LHCN-M2 (cell line): ENCODE measurements at regions not wholly inside any gene's neighbourhood (a gene's known extent, or its start where the extent isn't known, plus 50 kb on each side); places are given as distances from the start of the nearest gene placed in this dataset.
"Not testable (repeated sequence)": the region's sequence is repeated elsewhere in the genome, so short reads cannot be mapped to it uniquely, and the experiment has no call there.

ENCODE experiments used
- DNase-seq: peaks from one replicate; pipeline ENCODE4 v3.0.0-alpha.2; 2012; ENCODE audit warnings: low read depth

DNA sequence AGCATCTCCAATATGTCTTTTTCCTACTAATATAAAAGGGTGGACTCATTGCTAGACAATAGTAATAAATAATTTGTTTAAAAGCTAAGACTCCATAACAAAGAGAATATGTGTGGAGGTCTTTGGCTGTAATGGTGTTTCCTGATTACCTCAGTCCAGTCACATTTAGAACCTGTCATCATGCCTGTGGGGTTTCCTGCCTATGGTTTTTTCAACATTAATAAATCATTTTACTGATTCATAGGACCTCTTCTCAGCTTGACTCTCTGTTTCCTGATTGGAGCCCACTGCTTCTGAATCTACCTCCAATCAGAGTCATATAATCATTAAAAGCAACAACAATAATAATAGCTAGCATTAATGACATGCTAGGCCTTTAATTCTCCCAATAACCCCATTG lies 52.4 kb upstream of the GNAI1 start:
- no peak for DNase-seq

DNA sequence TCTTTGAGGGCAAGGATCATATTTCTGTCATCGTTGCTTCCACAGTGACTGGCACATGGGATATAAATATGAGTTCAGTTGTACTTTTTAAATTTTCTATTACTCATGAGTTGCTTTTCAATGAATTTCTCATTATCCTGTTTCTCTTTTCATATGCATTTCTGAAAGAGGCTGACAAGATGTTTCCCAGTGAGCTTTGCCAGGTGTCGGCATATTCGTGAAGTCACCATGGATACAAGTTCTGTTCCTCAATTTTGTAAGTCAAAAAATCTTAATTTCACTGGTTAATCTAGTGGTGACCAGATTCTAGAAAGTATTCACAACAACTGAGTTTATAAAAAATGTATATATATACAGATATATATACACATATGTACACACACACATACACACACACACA lies 55.7 kb upstream of the GNAI1 start:
- no peak for DNase-seq

DNA sequence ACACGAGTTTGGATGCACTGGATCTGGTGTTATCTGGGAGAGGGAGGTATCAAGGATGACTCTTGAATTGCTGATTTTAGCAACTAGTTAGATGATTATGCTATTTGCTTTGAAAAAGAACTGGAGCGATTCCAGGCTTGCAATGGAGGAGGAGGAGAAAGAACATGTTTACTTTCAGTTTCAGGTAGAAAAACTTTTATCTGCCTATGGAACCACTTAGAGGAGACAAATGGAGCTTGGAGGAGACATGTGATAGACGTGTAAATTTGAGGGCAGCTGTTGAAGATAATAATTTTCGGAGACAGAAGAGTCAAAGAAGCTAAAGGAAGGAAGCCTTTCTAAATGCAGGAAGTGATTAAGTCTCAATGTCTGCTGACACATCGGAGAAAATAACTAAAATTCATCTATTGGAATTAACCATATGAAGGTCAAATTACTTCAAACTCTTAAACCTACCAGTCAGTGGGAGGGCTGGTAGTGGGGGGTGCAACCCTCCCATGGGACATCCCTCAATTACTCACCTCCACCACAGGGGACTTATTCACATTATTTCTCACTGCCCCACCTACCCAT lies 56.4 kb upstream of the GNAI1 start:
- peak; percentile 76 for DNase-seq

DNA sequence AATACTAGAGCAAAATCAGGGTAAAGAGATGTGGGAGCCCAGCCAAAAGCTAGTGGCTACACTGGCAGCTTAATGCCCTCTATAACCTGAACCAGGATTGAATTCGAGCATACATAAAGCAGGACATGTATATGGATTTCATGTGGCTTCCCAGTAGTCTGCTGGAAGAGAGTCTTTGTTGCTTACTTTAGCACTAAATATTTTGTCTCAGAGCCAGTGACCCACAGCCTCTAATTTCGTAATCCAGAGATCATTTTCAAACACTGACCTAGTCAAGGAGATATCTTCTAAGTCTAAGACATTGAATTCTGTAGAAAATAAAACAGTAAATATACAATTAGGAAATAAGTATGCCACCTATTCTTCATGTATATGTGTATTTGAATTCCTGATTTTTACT lies 64.2 kb upstream of the GNAI1 start:
- peak; percentile 31 for DNase-seq

DNA sequence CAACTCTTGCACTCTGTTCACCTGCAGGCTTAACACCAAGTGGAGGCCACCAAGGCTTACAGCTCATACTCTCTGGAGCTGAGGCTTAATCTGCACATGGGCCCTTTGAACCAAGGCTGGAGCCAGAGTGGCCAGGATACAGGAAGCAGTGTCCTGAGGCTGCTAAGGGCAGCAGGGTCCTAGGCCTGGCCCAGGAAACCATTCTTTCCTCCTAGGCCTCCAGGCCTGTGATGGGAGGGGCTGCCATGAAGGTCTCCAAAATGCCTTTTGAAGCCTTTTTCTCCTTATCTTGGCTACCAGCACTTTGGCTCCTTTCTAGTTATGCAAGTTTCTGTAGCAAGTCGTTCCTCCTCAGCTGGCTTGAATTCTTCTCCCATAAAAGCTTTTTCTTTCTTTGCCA lies 68.0 kb upstream of the GNAI1 start:
- no peak for DNase-seq

DNA sequence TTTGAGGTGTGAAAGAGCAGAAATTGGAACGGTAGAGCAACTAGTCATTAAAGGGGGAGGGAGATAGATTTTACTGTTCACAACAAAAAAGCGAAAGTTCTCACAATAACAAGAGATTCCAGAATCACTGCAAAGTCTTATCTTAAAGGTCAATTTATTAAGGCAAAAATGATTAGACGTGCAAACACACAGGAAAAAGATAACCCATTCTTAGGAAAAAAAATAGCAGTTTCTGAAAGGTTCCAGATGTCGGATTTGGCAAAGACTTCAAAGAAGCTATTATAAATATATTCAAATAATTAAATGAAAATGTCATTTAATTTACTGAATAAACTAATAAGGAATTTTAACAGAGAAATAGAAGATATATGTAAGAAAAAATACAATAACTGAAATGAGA lies 70.8 kb upstream of the GNAI1 start:
- DNase-seq = no peak

DNA sequence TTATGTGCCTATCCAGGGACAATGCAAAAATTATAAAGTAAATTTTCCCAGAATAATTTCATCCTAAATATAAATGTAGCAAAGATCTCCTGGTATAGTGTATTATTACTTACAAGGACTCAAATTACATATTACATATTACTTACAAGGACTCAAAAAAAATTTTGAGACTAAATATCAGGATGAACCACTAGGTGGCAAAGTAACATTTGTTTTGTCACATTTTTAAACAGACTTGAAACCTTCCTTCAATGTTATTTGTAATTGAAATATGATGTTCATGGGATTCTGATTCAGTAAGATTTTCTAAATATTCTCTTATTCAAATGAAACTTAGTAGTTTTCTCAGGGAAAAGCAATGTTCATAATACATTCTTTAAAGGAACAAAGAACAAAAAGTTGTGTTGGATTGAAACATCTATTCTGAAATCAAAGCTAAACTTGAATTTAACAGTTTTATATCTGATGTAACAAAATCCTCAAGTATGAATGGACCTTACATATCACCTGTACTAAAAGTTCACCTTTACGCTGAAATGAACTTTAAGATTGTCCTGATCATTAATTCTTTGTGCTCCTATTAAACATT lies 74.3 kb upstream of the GNAI1 start:
- peak; percentile 81 for DNase-seq

DNA sequence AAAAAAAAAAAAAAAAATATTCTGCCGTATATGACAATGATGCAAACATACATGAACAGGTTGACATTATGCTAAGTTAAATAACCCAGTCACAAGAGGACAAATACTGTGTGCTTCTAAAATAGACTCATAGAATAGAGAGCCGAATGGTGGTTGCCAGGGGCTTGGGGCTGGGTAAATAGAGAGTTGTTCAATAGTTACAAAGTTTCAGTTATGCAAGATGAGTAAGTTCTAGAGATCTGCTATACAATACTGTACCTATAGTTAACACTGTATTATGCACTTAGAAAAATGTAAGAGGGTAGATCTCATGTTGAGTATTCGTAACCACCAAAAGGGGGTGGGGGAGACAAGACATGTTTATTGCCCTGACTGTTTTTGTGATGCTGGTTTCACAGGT lies 77.1 kb upstream of the GNAI1 start:
- no peak for DNase-seq

DNA sequence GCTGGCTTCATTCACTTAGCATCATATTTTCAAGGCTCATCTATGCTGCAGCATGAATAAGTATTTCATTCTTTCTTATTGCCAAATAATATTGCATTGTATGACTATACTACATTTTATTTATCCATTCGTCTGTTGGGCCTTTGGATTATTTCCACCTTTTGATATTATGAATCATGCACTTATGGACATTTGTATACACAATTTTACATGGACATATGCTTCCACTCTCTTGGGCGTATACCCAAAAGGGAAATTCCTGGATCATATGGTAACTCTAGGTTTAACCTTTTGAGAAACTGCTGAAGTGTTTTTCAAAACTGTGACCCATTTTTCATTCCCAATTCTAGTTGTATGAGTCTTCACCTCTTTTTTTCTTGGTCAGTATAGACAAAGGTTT lies 80.3 kb upstream of the GNAI1 start:
- DNase-seq = no peak

DNA sequence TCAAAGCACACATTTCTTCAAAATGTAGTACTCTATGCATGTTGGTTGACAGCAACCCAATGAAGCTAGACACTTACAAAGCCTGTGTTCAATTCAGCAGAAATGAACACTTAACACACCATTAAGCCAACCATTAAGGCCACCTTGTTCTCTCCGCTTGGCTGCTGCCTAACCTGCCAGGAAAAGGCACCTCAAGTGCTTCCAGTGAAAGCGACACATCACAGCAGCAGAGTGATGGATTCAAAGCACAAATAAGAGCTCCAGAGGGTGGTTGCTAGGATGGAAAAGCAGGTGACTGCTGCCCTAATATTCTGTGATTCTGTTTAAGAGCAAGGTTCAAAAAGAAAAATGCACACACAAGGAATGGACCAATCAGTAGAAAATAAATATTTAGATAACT lies 81.5 kb upstream of the GNAI1 start:
- no peak for DNase-seq

DNA sequence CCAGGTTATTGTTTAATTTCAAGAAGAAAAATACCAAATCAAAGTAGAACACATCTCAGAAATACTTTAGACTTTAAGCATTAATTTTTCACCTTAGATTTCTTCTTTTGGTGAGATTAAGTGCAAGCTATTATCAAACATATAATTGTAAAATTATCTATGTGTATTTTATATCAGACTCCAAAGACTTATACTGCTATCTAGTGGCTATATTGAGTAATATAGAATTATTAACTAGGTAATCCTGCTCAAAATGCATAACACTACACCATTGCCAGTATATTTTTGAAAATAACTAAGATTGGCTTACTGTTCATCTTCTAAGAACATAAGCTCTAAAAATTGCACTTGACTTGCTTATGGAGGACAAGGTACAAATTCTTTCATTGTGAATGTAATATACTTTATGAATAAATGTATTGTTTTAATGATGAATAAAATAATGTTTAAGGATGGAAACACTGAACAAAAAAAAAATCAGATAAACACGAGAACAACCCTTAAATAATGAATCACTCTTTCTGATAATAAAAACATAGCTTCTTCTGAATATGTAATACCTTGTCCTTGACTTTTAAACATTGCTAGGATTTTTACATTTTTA lies 86.7 kb upstream of the GNAI1 start:
- peak; percentile 20 for DNase-seq

DNA sequence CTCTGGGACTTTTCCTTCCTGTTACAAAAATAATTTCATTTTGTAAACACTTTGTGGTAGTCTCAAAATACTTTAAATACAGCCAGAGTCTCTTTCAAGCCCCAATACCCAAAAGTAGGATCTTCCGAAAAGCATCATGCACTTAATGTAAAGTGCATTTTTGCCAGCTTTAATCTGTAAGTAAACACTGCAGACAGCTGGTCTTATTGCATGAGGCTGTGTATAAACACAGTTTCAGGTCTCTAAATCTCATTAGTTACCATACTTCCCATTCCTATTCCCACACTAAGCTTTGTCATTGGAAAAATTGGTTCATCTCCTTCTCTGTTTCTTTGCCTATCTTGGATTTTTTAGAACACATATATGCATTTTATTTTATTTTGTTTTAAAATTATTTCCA lies 87.6 kb upstream of the GNAI1 start:
- no peak for DNase-seq

DNA sequence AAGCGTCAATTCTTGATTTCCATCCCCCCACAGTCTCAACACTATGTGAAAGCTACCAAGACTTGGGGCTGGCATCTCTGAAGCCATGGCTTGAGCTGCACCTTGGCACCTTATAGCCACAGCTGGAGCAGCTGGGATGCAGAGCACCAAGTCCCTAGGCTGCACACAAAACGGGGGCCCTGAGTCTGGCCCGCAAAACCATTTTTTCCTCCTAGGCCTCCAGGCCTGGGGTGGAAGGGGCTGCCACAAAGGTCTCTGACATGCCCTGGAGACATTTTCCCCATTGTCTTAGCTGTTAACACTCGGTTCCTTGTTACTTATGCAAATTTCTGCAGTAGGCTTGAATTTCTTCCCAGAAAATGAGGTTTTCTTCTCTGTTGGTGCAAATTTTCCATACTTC lies 89.8 kb upstream of the GNAI1 start:
- DNase-seq = no peak

DNA sequence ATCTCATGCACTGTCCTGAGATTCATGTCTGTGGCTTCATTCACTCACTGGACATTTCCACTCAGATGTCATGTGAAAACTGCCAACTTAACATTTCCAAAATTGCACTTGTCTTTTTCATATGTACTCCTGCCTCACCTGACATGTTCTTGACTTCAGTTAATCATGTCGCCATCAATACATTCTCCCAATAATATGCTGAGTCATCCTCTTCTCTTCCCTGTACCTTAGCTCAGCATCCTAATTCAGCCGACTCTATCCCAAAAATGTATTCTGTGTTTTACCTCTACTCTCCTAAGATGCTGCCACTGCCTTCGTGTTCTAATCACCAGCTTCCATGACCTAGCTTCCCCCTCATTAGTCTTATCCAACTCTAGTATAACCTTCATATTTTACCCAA lies 93.9 kb upstream of the GNAI1 start:
- DNase-seq = no peak

DNA sequence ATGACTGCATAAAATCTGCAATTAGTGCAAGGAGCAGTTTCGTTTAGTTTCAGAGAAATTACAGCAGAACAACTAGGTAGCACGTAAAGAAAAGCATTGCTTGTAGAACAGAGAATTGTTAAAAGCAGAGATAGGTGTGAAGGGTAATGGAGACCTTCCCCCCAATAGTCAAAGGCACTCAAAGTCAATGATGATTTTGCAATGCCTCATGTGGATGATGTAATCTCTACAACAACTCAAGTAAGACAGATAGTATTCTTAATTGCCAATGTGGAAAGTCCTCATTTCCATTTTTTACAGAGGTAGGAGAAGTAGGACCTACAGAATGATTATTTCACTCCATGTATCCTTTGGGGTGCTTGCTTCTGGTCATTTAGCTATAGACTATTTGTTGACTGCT lies 94.3 kb upstream of the GNAI1 start:
- DNase-seq = no peak

DNA sequence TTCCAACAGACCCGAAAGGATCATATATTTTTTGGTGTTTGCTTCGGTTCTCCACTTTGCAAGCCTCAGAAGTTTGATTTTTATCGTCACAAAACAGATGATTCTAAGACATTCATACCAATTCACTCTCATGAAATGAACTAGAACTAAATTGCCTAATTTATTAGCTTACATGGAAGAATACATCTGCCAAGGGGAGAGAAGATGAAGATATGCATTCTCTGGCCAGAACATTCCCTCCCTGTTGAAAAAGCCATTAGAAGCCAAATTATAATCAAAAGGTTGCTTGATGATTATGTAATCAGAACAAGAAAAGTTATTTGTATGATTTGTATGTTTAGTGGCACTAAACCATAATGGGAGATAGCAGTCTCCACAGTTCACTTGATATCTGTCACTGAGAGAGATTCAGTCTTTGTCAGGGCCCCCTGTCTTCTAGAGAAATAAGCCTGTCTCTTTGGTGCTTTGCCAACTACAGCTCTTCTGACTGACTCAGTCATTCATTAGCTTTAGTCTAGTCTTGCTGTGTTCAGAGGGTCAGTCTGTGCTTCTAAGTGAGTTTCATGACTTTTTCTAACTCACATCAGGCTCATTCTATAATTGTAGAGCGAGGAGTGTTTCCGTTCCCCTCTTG lies 95.3 kb upstream of the GNAI1 start:
- DNase-seq = peak; percentile 26

DNA sequence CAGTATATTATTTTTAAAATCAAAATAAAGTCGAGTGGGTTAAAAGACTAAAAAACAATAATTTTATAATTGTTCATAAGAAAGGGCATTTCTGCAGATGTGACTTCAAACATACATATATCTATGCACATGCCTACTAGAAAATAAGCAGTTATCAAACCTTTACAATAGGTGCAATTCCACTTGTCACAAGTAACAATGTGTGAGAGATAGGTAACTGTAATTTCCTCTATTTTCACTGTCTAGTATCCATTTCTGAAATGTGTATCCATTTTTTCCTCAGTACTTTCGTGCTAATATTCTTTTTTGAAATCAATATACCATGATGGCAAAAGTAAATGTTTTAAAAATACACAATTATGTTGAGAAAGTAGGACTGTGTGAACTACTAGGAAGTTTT lies 96.9 kb upstream of the GNAI1 start:
- DNase-seq = no peak

DNA sequence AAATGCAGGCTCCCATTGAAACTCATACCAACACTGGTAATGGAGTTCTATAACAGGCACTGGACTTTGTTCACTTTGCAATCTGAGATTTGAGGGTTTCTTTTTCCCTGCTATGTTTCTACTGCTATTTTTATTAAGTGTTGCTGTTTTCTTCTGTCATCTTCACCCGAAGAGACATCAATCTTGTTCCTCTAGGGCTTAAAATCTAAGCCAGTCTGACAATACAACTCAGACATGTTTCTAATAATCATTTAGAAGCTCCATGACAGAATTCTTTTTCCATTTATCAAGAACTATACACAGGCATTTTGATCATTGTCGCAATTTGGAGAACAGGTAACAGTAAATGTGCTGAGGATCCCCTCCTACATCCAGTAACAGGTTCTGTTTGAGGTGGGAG lies 98.5 kb upstream of the GNAI1 start:
- no peak for DNase-seq

DNA sequence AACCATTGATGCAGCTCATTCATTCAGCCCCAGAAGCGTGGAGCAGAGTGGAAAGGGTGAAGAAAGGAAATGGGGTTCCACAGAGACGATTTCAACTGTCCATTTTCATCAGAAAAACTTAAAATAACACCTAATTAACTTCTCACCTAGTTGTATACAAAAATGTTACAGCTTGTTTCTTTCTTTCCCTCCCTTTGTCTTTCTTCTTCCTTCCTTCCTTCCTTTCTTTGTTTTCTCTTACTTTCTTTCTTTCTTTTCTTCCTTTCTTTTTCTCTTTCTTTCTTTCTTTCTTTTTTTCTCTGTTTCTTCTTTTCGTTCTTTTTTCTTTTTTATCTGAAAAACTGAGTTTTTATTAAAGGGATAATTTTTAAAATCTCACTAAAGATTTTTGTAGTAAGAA lies 105.9 kb upstream of the GNAI1 start:
- DNase-seq = no peak

DNA sequence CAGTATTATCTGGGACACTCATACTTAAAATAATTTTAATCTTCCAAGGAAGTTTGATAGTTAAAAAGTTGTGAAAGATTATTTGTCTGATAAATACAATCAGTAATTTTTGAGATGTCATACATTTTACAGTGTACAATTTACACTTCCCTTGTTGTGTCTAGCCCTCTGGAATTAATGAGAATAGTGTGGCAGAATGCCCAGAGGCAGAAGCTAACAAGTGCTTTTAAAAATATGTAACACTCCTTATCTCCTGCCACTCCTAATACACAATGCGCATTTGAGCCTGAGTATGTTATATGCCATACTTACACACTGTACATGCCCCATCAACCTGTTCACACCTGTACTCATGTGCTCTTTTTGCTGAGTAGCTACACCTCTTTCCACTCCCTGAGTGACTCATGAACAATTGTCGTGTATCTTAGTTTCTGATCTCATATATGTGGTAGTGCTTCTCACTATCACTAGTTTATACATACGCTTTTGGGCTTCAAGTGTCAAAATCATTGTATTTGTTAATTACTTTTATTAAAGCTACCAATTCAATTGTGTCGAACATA lies 106.9 kb upstream of the GNAI1 start:
- no peak for DNase-seq

DNA sequence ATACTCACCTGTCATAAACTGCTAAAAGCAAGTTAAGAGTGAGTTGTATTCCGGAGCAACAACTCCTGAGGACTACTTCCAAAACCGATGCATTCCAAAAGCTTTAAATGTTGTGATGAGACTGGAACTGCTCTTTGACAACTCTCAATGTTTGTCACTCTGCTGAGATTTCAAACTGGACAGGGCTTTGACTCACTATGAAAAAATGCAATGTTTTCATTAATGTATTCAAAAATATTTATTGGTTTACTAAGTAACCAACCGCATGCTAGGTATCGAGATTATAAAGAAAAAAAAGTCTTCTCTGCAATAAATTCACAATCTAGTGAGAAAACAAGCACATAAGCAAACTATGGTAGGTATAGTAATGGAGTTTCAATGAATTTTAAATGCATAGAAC lies 107.9 kb upstream of the GNAI1 start:
- no peak for DNase-seq

DNA sequence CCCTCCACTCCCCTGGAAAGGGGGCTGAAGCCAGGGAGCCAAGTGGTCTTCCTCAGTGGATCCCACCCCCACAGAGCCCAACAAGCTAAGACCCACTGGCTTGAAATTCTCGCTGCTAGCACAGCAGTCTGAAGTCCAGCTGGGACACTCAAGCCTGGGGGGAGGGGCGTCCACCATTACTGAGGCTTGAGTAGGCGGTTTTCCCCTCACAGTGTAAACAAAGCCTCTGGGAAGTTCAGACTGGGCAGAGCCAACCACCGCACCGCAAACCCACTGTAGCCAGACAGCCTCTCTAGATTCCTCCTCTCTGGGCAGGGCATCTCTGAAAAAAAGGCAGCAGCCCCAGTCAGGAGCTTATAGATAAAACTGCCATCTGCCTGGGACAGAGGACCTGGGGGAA lies 114.4 kb upstream of the GNAI1 start:
- peak; percentile 30 for DNase-seq

DNA sequence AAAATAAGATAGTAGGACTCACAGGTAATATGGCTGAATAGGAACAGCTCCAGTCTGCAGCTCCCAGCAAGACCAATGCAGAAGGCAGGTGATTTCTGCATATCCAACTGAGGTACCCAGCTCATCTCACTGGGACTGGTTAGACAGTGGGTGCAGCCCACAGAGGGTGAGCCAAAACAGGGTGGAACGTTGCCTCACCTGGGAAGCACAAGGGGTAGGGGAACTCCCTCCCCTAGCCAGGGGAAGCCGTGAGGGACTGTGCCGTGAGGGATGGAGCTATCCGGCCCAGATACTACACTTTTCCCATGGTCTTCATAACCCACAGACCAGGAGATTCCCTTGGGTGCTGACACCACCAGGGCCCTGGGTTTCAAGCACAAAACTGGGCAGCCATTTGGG lies 114.8 kb upstream of the GNAI1 start:
- not testable (repeated sequence) for DNase-seq
